ENCODE measurements at regions not wholly inside any gene's neighbourhood (a gene's known extent, or its start where the extent isn't known, plus 50 kb on each side); places are given as distances from the start of the nearest gene placed in this dataset.

GRCh38 chr18:41036346-41036745 lies 918.7 kb upstream of the PIK3C3 start:
- no peak for DNase-seq (ENCODE audit: low read depth in 1 of 2, low spot score in 2 of 2)
- Histone ChIP-seq H4K20me1 (replicated peaks in 1 of 2; ENCODE audit: control insufficient read depth in 1 of 2, insufficient read depth in 2 of 2, low read length in 2 of 2) (no peaks in the 10 kb centered on the region), H2BK15ac (ENCODE audit: low read length) (no peak overlapping the region), H4K8ac (ENCODE audit: extremely low read depth, insufficient read depth, low read length) (no peak overlapping the region), H3K9me3 (ENCODE audit: insufficient read depth in 2 of 2, low read depth in 1 of 2, low read length in 1 of 2) (no peaks in the 10 kb centered on the region), H3K23me2 (ENCODE audit: low read depth, low read length) (no peaks in the 10 kb centered on the region), H4K5ac (ENCODE audit: insufficient read length, low read depth, low read length) (no peak overlapping the region), H3K4me3 (ENCODE audit: extremely low read depth in 1 of 4, insufficient read depth in 2 of 4, low read depth in 3 of 4, low read length in 4 of 4) (no peak overlapping the region), H3K79me2 (ENCODE audit: control insufficient read depth in 1 of 2, insufficient read depth in 2 of 2, low read length in 2 of 2) (no peaks in the 10 kb centered on the region), H3K27me3 (replicated peaks in 1 of 4; ENCODE audit: control insufficient read depth in 3 of 4, extremely low read depth in 1 of 4, insufficient read depth in 3 of 4, low read length in 3 of 4) (no peaks in the 10 kb centered on the region), H2BK20ac (ENCODE audit: low read length) (no peak overlapping the region), H2AFZ (ENCODE audit: low read length) (0 out of 2 replicates have a peak overlapping the region, but pooled peaks have one; percentile 11), H3K23ac (ENCODE audit: insufficient read length) (no peak overlapping the region), H2AK5ac (ENCODE audit: low read depth, low read length) (no peak overlapping the region), H3K4ac (replicated peaks; ENCODE audit: insufficient read length, low read depth, low read length) (no peak overlapping the region), H3K9ac (replicated peaks in 1 of 4; ENCODE audit: extremely low read depth in 1 of 4, low read depth in 3 of 4, low read length in 3 of 4) (no peak overlapping the region), H3K36me3 (ENCODE audit: control insufficient read depth in 2 of 4, insufficient read depth in 4 of 4, low read length in 3 of 4) (no peaks in the 10 kb centered on the region), H3K18ac (ENCODE audit: extremely low read depth, low read length) (no peak overlapping the region), H2BK5ac (ENCODE audit: low read depth, low read length) (no peak overlapping the region), H3K4me2 (ENCODE audit: insufficient read depth in 1 of 2, low read depth in 2 of 2, low read length in 2 of 2) (no peak overlapping the region), H3K27ac (ENCODE audit: low read depth, low read length) (no peak overlapping the region), H3K79me1 (ENCODE audit: low read depth, low read length) (no peaks in the 10 kb centered on the region), H2BK12ac (ENCODE audit: low read depth, low read length) (no peak overlapping the region), H2BK120ac (replicated peaks; ENCODE audit: low read depth, low read length) (peak overlapping the region; percentile 4), H3K4me1 (replicated peaks in 1 of 4; ENCODE audit: control insufficient read depth in 3 of 4, insufficient read depth in 4 of 4, low read length in 3 of 4) (no peaks in the 10 kb centered on the region), H3K56ac (replicated peaks; ENCODE audit: insufficient read length, low read depth, low read length) (no peak overlapping the region), H3K14ac (ENCODE audit: insufficient read length) (no peak overlapping the region), H4K91ac (replicated peaks; ENCODE audit: insufficient read length, low read length) (no peak overlapping the region)
- FAIRE-seq: no peak
- WGBS, 2 experiments (ENCODE audit: extremely low coverage in 1 of 2, insufficient coverage in 1 of 2, insufficient read length in 1 of 2, insufficient replicate concordance in 2 of 2, low coverage in 1 of 2, low lambda C conversion rate in 2 of 2, missing lambda C conversion rate in 1 of 2): 92% methylated on average over 6 of the region's 6 CpGs; no CpG with 5 or more reads in 1 of the 2 experiments
- CTCF ChIA-PET (ENCODE audit: partially characterized antibody): no interaction called here
- POLR2A ChIA-PET (ENCODE audit: partially characterized antibody): no interaction called here
- TF ChIP-seq SRF (IDR thresholded peaks at IDR 0.05; ENCODE audit: low read depth, low read length) (no peak), KDM4A (IDR thresholded peaks at IDR 0.05; ENCODE audit: low read depth, low read length, severe bottlenecking) (no peak), NANOG (IDR thresholded peaks at IDR 0.05; ENCODE audit: insufficient read depth, low read depth, low read length, poor library complexity, severe bottlenecking) (no peak), NRF1 (IDR thresholded peaks at IDR 0.05; ENCODE audit: low read depth, low read length) (no peak), EP300 (IDR thresholded peaks at IDR 0.05; ENCODE audit: borderline replicate concordance in 1 of 2, low read depth in 2 of 2, low read length in 2 of 2) (no peak), ZNF274 (IDR thresholded peaks at IDR 0.05; ENCODE audit: borderline replicate concordance, extremely low read depth, low read length) (no peak), CEBPB (IDR thresholded peaks at IDR 0.05; ENCODE audit: low read depth, low read length) (no peak), CHD2 (IDR thresholded peaks at IDR 0.05; ENCODE audit: low read length) (no peak), EZH2 (IDR thresholded peaks at IDR 0.05; ENCODE audit: low read depth, low read length, severe bottlenecking) (no peak)

Data from H1 (cell line).